Gastroesophageal sphincter (tissue), 4 donors: ENCODE measurements at regions not wholly inside any gene's neighbourhood (a gene's known extent, or its start where the extent isn't known, plus 50 kb on each side); places are given as distances from the start of the nearest gene placed in this dataset.

Experiments
- ATAC-seq: fragments of 150-250 bp; one replicate; pipeline ENCODE4 v1.9.1; 2016; ENCODE audit warnings: mild to moderate bottlenecking, moderate library complexity
- H3K27ac ChIP-seq, 4 donors: fragments of 200-600 bp; sonication (generic) in 3 of 4; 1 replicate in 3 of 4; 2 replicates in 1 of 4; pipeline ENCODE4 v1.5.1; 2016 to 2019
- H3K27me3 ChIP-seq: fragments of 200-600 bp; sonication (generic); one replicate; pipeline ENCODE4 v1.5.1; 2019
- H3K36me3 ChIP-seq, 2 donors: fragments of 200-600 bp; sonication (generic); one replicate each; pipeline ENCODE4 v1.5.1; 2019; ENCODE audit warnings: control low read depth in 1 of 2
- H3K4me1 ChIP-seq, 3 donors: fragments of 200-600 bp; sonication (generic); 1 replicate in 2 of 3; 2 replicates in 1 of 3; pipeline ENCODE4 v1.5.1; 2016 to 2019; ENCODE audit warnings: control low read depth in 2 of 3
- H3K4me3 ChIP-seq, 2 donors: fragments of 200-600 bp; sonication (generic); one replicate each; pipeline ENCODE4 v1.5.1; 2019; ENCODE audit warnings: mild to moderate bottlenecking in 1 of 2, moderate library complexity in 1 of 2
- H3K9me3 ChIP-seq, 3 donors: fragments of 200-600 bp; sonication (generic); one replicate each; pipeline ENCODE4 v1.5.1; 2017 to 2019; ENCODE audit warnings: control low read depth in 2 of 3
- EP300 ChIP-seq: sonication (generic); formaldehyde crosslinking; IDR thresholded peaks from one replicate; pipeline ENCODE4 v1.6.1; 2017; ENCODE audit warnings: antibody characterized with exemption, mild to moderate bottlenecking
- POLR2A ChIP-seq, 2 donors: fragments of 450-650 bp; IDR thresholded peaks; one replicate each; pipeline ENCODE4 v1.6.1; 2017; ENCODE audit warnings: antibody characterized with exemption in 2 of 2, mild to moderate bottlenecking in 2 of 2, moderate library complexity in 1 of 2
- POLR2AphosphoS5 ChIP-seq: sonication (generic); formaldehyde crosslinking; IDR thresholded peaks from one replicate; pipeline ENCODE4 v1.6.1; 2017; ENCODE audit warnings: antibody characterized with exemption
- WGBS, 2 donors: methylation state at CpG; one replicate each; pipeline ENCODE4 v1.1.5; 2018; ENCODE audit warnings: low coverage in 1 of 2; 5-methylcytosine and 5-hydroxymethylcytosine counted together
- TF ChIP-seq, protein P1 (sequence below), 4 experiments: fragments of 200-600 bp in 2 of 4; fragments of 450-650 bp in 2 of 4; sonication (generic) in 1 of 4; IDR thresholded peaks; one replicate each; pipeline ENCODE4 v1.5.1; 2017 to 2019; ENCODE audit warnings: antibody characterized with exemption in 4 of 4, mild to moderate bottlenecking in 2 of 4, moderate library complexity in 2 of 4

GRCh38 chr4:32226733-32227132 is 1506.6 kb downstream of the PCDH7 start:
- no peaks in the 10 kb centered on the region for H3K36me3 ChIP-seq
- H3K4me3 ChIP-seq: no peak overlapping the region
- TF ChIP-seq, protein P1, sequence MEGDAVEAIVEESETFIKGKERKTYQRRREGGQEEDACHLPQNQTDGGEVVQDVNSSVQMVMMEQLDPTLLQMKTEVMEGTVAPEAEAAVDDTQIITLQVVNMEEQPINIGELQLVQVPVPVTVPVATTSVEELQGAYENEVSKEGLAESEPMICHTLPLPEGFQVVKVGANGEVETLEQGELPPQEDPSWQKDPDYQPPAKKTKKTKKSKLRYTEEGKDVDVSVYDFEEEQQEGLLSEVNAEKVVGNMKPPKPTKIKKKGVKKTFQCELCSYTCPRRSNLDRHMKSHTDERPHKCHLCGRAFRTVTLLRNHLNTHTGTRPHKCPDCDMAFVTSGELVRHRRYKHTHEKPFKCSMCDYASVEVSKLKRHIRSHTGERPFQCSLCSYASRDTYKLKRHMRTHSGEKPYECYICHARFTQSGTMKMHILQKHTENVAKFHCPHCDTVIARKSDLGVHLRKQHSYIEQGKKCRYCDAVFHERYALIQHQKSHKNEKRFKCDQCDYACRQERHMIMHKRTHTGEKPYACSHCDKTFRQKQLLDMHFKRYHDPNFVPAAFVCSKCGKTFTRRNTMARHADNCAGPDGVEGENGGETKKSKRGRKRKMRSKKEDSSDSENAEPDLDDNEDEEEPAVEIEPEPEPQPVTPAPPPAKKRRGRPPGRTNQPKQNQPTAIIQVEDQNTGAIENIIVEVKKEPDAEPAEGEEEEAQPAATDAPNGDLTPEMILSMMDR (IDR thresholded peaks at IDR 0.05): no peak
- TF ChIP-seq EP300: no peak
- TF ChIP-seq POLR2AphosphoS5: no peak
- TF ChIP-seq POLR2A (IDR thresholded peaks at IDR 0.05): no peak
- no peaks in the 10 kb centered on the region for H3K27me3 ChIP-seq
- no peaks in the 10 kb centered on the region for H3K4me1 ChIP-seq
- no peak for ATAC-seq
- no peak overlapping the region for H3K27ac ChIP-seq
- H3K9me3 ChIP-seq: peaks cover 0 to 7% (median 0%) of the 10 kb centered on the region in 3 donors
- 39 to 62% methylated on average over 2 of the region's 2 CpGs for WGBS, 2 donors

DNA sequence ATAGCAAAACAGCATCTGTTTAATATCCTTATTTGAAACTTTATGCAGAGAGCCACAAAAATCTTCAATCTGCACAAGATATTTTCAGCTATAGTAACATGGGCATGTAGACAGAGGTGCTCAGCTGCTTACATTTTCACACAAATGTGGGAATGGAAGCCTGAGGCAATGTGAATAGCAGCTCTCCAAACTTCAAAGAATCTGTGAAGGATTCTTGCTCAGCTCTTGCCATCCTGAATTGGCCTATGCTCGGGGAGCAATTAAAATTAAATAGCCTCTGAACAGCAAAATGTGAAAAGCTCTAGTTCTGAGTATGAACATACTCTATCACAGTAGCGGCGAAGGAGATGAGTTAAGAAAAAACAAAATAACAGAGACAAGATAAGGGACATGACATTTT is 1523.8 kb downstream of the PCDH7 start:
- no peaks in the 10 kb centered on the region for H3K36me3 ChIP-seq
- H3K9me3 ChIP-seq: no peaks in the 10 kb centered on the region
- H3K27me3 ChIP-seq: no peaks in the 10 kb centered on the region
- TF ChIP-seq POLR2A (IDR thresholded peaks at IDR 0.05) (no peak), POLR2AphosphoS5 (no peak), EP300 (no peak)
- TF ChIP-seq, protein P1 (IDR thresholded peaks at IDR 0.05): no peak
- no peak overlapping the region for H3K4me3 ChIP-seq
- 50 to 68% methylated on average over 2 to 3 of the region's 3 CpGs for WGBS, 2 donors
- no peaks in the 10 kb centered on the region for H3K4me1 ChIP-seq
- no peak for ATAC-seq
- H3K27ac ChIP-seq: no peak overlapping the region

DNA sequence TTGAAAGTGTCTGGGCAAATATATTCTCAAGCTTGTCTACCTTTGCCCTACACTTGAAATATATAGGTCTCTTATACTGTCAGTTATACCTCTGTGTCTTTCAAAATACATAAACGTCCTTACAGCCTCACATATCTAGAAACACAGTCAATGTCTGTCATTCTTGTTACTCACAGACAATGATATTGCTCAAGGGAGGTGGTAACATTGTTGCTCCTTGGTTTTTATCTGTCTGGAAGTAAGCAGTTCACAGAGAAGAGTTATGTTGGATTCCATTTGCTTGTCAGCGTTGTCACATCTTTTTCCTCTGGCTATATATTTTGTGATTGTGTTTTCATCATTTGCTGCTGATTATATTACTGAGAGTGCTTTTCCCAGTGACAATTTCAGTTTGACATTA is 1528.9 kb downstream of the PCDH7 start:
- no peak for ATAC-seq
- no peaks in the 10 kb centered on the region for H3K4me1 ChIP-seq
- H3K9me3 ChIP-seq: no peaks in the 10 kb centered on the region
- TF ChIP-seq POLR2A (IDR thresholded peaks at IDR 0.05) (no peak), EP300 (no peak), POLR2AphosphoS5 (no peak)
- TF ChIP-seq, protein P1 (IDR thresholded peaks at IDR 0.05): no peak
- WGBS, 2 donors: 50 to 52% methylated on average over 2 of the region's 2 CpGs
- H3K36me3 ChIP-seq: no peaks in the 10 kb centered on the region
- no peak overlapping the region for H3K4me3 ChIP-seq
- no peaks in the 10 kb centered on the region for H3K27me3 ChIP-seq
- H3K27ac ChIP-seq: no peak overlapping the region

- Histone ChIP-seq H3K4me1 (no peaks in the 10 kb centered on the region), H3K9me3 (no peaks in the 10 kb centered on the region), H3K36me3 (no peaks in the 10 kb centered on the region), H3K4me3 (no peak overlapping the region), H3K27me3 (no peaks in the 10 kb centered on the region), H3K27ac (no peak overlapping the region)
- 95% methylated on average over 1 of the region's 1 CpG; no CpG with 5 or more reads in 1 of the 2 donors for WGBS, 2 donors
- TF ChIP-seq, protein P1 (IDR thresholded peaks at IDR 0.05): no peak
- TF ChIP-seq POLR2A (IDR thresholded peaks at IDR 0.05): no peak
- TF ChIP-seq EP300: no peak
- TF ChIP-seq POLR2AphosphoS5: no peak
- no peak for ATAC-seq
These were observed 1531.0 kb downstream of the PCDH7 start for GRCh38 chr4:32251126-32251525.

DNA sequence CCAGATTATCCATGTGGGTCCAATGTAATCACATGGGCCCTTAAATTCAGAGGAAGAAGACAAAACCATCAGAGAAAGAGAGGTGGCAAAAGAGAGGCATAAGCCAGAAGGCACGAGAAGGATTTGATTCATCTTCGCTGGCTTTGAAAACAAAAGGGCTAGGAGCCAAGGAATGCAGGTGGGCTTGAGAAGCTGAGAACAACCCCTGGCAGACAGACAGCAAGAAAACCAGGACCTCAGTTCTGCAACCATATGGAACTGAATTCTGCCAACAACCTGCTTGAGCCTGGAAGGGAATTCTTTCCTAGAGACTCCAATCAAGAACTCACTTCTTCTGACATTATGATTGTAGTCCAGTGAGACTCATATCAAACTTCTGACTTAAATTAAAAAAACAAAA is 1531.8 kb downstream of the PCDH7 start:
- no peak overlapping the region for H3K27ac ChIP-seq

More for the DNA sequence above, 1531.8 kb downstream of the PCDH7 start:
- ATAC-seq: no peak
- H3K27me3 ChIP-seq: no peaks in the 10 kb centered on the region
- TF ChIP-seq, protein P1 (IDR thresholded peaks at IDR 0.05): no peak
- 60 to 74% methylated on average over 1 to 2 of the region's 2 CpGs for WGBS, 2 donors
- no peak overlapping the region for H3K4me3 ChIP-seq
- H3K36me3 ChIP-seq: no peaks in the 10 kb centered on the region
- H3K9me3 ChIP-seq: no peaks in the 10 kb centered on the region
- H3K4me1 ChIP-seq: no peaks in the 10 kb centered on the region
